Esophagus squamous epithelium (tissue), 4 donors: ENCODE measurements at regions not wholly inside any gene's neighbourhood (a gene's known extent, or its start where the extent isn't known, plus 50 kb on each side); places are given as distances from the start of the nearest gene placed in this dataset.

Experiments used
- POLR2A ChIP-seq, 4 donors: fragments of 450-650 bp; IDR thresholded peaks; one replicate each; pipeline ENCODE4 v1.6.1; 2017; ENCODE audit warnings: antibody characterized with exemption in 4 of 4, mild to moderate bottlenecking in 4 of 4, moderate library complexity in 3 of 4
- TF ChIP-seq, protein P1 (sequence below), 6 experiments: fragments of 450-650 bp in 4 of 6; fragments of 200-600 bp in 2 of 6; sonication (generic) in 2 of 6; IDR thresholded peaks; one replicate each; pipeline ENCODE4 v1.5.1; 2016 to 2019; ENCODE audit warnings: antibody characterized with exemption in 6 of 6, mild to moderate bottlenecking in 4 of 6, moderate library complexity in 4 of 6

GRCh38 chr2:191601060-191601459, 76.9 kb upstream of the NABP1 start:
- TF ChIP-seq POLR2A (IDR thresholded peaks at IDR 0.05) = no peak
- TF ChIP-seq, protein P1, sequence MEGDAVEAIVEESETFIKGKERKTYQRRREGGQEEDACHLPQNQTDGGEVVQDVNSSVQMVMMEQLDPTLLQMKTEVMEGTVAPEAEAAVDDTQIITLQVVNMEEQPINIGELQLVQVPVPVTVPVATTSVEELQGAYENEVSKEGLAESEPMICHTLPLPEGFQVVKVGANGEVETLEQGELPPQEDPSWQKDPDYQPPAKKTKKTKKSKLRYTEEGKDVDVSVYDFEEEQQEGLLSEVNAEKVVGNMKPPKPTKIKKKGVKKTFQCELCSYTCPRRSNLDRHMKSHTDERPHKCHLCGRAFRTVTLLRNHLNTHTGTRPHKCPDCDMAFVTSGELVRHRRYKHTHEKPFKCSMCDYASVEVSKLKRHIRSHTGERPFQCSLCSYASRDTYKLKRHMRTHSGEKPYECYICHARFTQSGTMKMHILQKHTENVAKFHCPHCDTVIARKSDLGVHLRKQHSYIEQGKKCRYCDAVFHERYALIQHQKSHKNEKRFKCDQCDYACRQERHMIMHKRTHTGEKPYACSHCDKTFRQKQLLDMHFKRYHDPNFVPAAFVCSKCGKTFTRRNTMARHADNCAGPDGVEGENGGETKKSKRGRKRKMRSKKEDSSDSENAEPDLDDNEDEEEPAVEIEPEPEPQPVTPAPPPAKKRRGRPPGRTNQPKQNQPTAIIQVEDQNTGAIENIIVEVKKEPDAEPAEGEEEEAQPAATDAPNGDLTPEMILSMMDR (IDR thresholded peaks at IDR 0.05) = no peak
